ENCODE measurements at regions not wholly inside any gene's neighbourhood (a gene's known extent, or its start where the extent isn't known, plus 50 kb on each side); places are given as distances from the start of the nearest gene placed in this dataset.

GRCh38 chr12:88306471-88307069 is 164.5 kb downstream of the TMTC3 start:
- Histone ChIP-seq H3K27ac (no peak overlapping the region), H3K4me1 (peaks cover 0 to 13% (median 0%) of the 10 kb centered on the region in 4 donors), H3K9me3 (no peaks in the 10 kb centered on the region), H3K36me3 (no peaks in the 10 kb centered on the region), H3K4me3 (no peak overlapping the region), H3K27me3 (peaks cover 0 to 1% of the 10 kb centered on the region in 2 donors)
- intact Hi-C loops (cut with DNase I) = no loop called here
- TF ChIP-seq CTCF (IDR thresholded peaks at IDR 0.05) (no peak), POLR2A (IDR thresholded peaks at IDR 0.05) (no peak)
- ATAC-seq (no peak), DNase-seq (no peak)
- WGBS (ENCODE audit: insufficient coverage, low coverage, low lambda C conversion rate, missing lambda C conversion rate) = 77% methylated on average over 5 of the region's 5 CpGs

- Histone ChIP-seq H3K4me3 (no peak overlapping the region), H3K27ac (no peak overlapping the region), H3K4me1 (peaks cover 0 to 13% (median 0%) of the 10 kb centered on the region in 4 donors), H3K27me3 (peaks cover 0 to 8% of the 10 kb centered on the region in 2 donors), H3K9me3 (no peaks in the 10 kb centered on the region), H3K36me3 (no peaks in the 10 kb centered on the region)
- ATAC-seq (no peak), DNase-seq (no peak)
- no peak for TF ChIP-seq POLR2A (IDR thresholded peaks at IDR 0.05)
- TF ChIP-seq CTCF (IDR thresholded peaks at IDR 0.05) = no peak
- intact Hi-C loops (cut with DNase I) = no loop called here
- WGBS (ENCODE audit: insufficient coverage, low coverage, low lambda C conversion rate, missing lambda C conversion rate) = 69% methylated on average over 4 of the region's 4 CpGs
These were observed 165.9 kb downstream of the TMTC3 start for GRCh38 chr12:88307961-88308360.

- DNase-seq (no peak), ATAC-seq (no peak)
- no peak overlapping the region for H3K27ac ChIP-seq
- intact Hi-C loops (cut with DNase I) = no loop called here
- TF ChIP-seq POLR2A (IDR thresholded peaks at IDR 0.05) = no peak
- no peak for TF ChIP-seq CTCF (IDR thresholded peaks at IDR 0.05)
- no peaks in the 10 kb centered on the region for H3K9me3 ChIP-seq
- no peak overlapping the region for H3K4me3 ChIP-seq
- H3K27me3 ChIP-seq = peaks cover 0 to 8% of the 10 kb centered on the region in 2 donors
- no peaks in the 10 kb centered on the region for H3K36me3 ChIP-seq
- peaks cover 0 to 13% (median 0%) of the 10 kb centered on the region in 4 donors for H3K4me1 ChIP-seq
These were observed 166.7 kb downstream of the TMTC3 start for GRCh38 chr12:88308825-88309224.

- DNase-seq (no peak), ATAC-seq (no peak)
- H3K36me3 ChIP-seq = no peaks in the 10 kb centered on the region
- H3K4me1 ChIP-seq = peaks cover 0 to 13% (median 0%) of the 10 kb centered on the region in 4 donors
- peaks cover 0 to 8% of the 10 kb centered on the region in 2 donors for H3K27me3 ChIP-seq
- 55% methylated on average over 2 of the region's 2 CpGs for WGBS (ENCODE audit: insufficient coverage, low coverage, low lambda C conversion rate, missing lambda C conversion rate)
- H3K9me3 ChIP-seq = no peaks in the 10 kb centered on the region
- no peak overlapping the region for H3K4me3 ChIP-seq
- intact Hi-C loops (cut with DNase I) = no loop called here
- H3K27ac ChIP-seq = no peak overlapping the region
- TF ChIP-seq CTCF (IDR thresholded peaks at IDR 0.05) (no peak), POLR2A (IDR thresholded peaks at IDR 0.05) (no peak)
These were observed 167.4 kb downstream of the TMTC3 start for GRCh38 chr12:88309546-88309945.

GRCh38 chr12:88310069-88310468 is 168.0 kb downstream of the TMTC3 start:
- Histone ChIP-seq H3K4me3 (no peak overlapping the region), H3K36me3 (no peaks in the 10 kb centered on the region), H3K27ac (no peak overlapping the region), H3K4me1 (peaks cover 0 to 12% (median 0%) of the 10 kb centered on the region in 4 donors), H3K9me3 (no peaks in the 10 kb centered on the region), H3K27me3 (peaks cover 0 to 8% of the 10 kb centered on the region in 2 donors)
- DNase-seq = no peak
- intact Hi-C loops (cut with DNase I) = no loop called here
- ATAC-seq = no peak
- WGBS (ENCODE audit: insufficient coverage, low coverage, low lambda C conversion rate, missing lambda C conversion rate) = 71% methylated on average over 1 of the region's 1 CpG
- TF ChIP-seq CTCF (IDR thresholded peaks at IDR 0.05) (no peak), POLR2A (IDR thresholded peaks at IDR 0.05) (no peak)
